NB4 (cell line): ENCODE measurements at regions not wholly inside any gene's neighbourhood (a gene's known extent, or its start where the extent isn't known, plus 50 kb on each side); places are given as distances from the start of the nearest gene placed in this dataset.

Source experiments
- CTCF ChIP-seq: IDR thresholded peaks from one replicate; pipeline ENCODE4 v1.5.1; 2012; ENCODE audit warnings: low read depth, low read length
- MAX ChIP-seq: IDR thresholded peaks from 2 replicates; pipeline ENCODE4 v1.6.1; 2011; ENCODE audit warnings: low read depth, low read length
- MYC ChIP-seq: IDR thresholded peaks from 2 replicates; pipeline ENCODE4 v1.6.1; 2011; ENCODE audit warnings: low read depth, low read length
- POLR2A ChIP-seq: IDR thresholded peaks from 2 replicates; pipeline ENCODE4 v1.6.1; 2011; ENCODE audit warnings: mild to moderate bottlenecking; ENCODE audit not compliant: insufficient read length; ENCODE audit errors: extremely low read depth

- no peak for TF ChIP-seq CTCF
- TF ChIP-seq POLR2A: no peak
- TF ChIP-seq MAX: no peak
- no peak for TF ChIP-seq MYC
Measured at GRCh38 chr14:30292541-30292940, 266.4 kb upstream of the G2E3 start.
